Ectodermal cell (in vitro differentiated cells): ENCODE measurements at regions not wholly inside any gene's neighbourhood (a gene's known extent, or its start where the extent isn't known, plus 50 kb on each side); places are given as distances from the start of the nearest gene placed in this dataset.
"Not testable (repeated sequence)": the region's sequence is repeated elsewhere in the genome, so short reads cannot be mapped to it uniquely, and the experiment has no call there.

ENCODE experiments used
- H3K27ac ChIP-seq: 2 replicates; pipeline ENCODE4 v1.7.0; 2013; ENCODE audit warnings: mild to moderate bottlenecking, low read depth, low read length; ENCODE audit not compliant: insufficient read depth, poor library complexity, severe bottlenecking
- H3K27me3 ChIP-seq: 2 replicates; pipeline ENCODE4 v1.7.0; 2013; ENCODE audit warnings: mild to moderate bottlenecking, low read length; ENCODE audit not compliant: insufficient read depth, control insufficient read depth, poor library complexity, severe bottlenecking
- H3K36me3 ChIP-seq: one replicate; pipeline ENCODE4 v1.7.0; 2013; ENCODE audit warnings: low read length; ENCODE audit not compliant: control insufficient read depth, insufficient read depth
- H3K4me1 ChIP-seq: one replicate; pipeline ENCODE4 v1.7.0; 2013; ENCODE audit warnings: low read length; ENCODE audit not compliant: control insufficient read depth, insufficient read depth
- H3K4me3 ChIP-seq: 2 replicates; pipeline ENCODE4 v1.7.0; 2013; ENCODE audit warnings: low read depth, low read length, control low read depth; ENCODE audit not compliant: insufficient read depth
- H3K9me3 ChIP-seq: 2 replicates; pipeline ENCODE4 v1.7.0; 2013; ENCODE audit warnings: mild to moderate bottlenecking, low read length, moderate library complexity; ENCODE audit not compliant: control insufficient read depth
- WGBS, 2 experiments: methylation state at CpG; one replicate each; pipeline ENCODE4 v1.1.7; 2013; ENCODE audit warnings: missing lambda C conversion rate in 2 of 2; 5-methylcytosine and 5-hydroxymethylcytosine counted together

GRCh38 chr4:186954956-186955355, 231.3 kb upstream of the FAT1 start:
- no peaks in the 10 kb centered on the region for H3K9me3 ChIP-seq
- no peak overlapping the region for H3K4me3 ChIP-seq
- no peak overlapping the region for H3K27ac ChIP-seq
- no peaks in the 10 kb centered on the region for H3K36me3 ChIP-seq
- 94 to 95% methylated on average over 7 of the region's 7 CpGs for WGBS, 2 experiments
- no peaks in the 10 kb centered on the region for H3K27me3 ChIP-seq
- H3K4me1 ChIP-seq, result no peaks in the 10 kb centered on the region

- Histone ChIP-seq H3K9me3 (no peaks in the 10 kb centered on the region), H3K27me3 (no peaks in the 10 kb centered on the region), H3K36me3 (no peaks in the 10 kb centered on the region), H3K4me3 (no peak overlapping the region), H3K4me1 (no peaks in the 10 kb centered on the region), H3K27ac (no peak overlapping the region)
- 88 to 98% methylated on average over 2 to 3 of the region's 3 CpGs for WGBS, 2 experiments
These were observed 234.4 kb upstream of the FAT1 start for GRCh38 chr4:186957952-186958555.

- H3K4me3 ChIP-seq, result no peak overlapping the region
- H3K4me1 ChIP-seq, result no peaks in the 10 kb centered on the region
- H3K27me3 ChIP-seq, result no peaks in the 10 kb centered on the region
- 78 to 82% methylated on average over 9 of the region's 9 CpGs for WGBS, 2 experiments
- no peak overlapping the region for H3K27ac ChIP-seq
- H3K9me3 ChIP-seq, result no peaks in the 10 kb centered on the region
- no peaks in the 10 kb centered on the region for H3K36me3 ChIP-seq
These were observed 235.2 kb upstream of the FAT1 start for GRCh38 chr4:186958726-186959350.

- H3K27ac ChIP-seq, result no peak overlapping the region
- H3K4me3 ChIP-seq, result no peak overlapping the region
- H3K36me3 ChIP-seq, result no peaks in the 10 kb centered on the region
- H3K27me3 ChIP-seq, result no peaks in the 10 kb centered on the region
- peaks cover 7% of the 10 kb centered on the region for H3K4me1 ChIP-seq
- 79 to 82% methylated on average over 12 of the region's 12 CpGs for WGBS, 2 experiments
- H3K9me3 ChIP-seq, result no peaks in the 10 kb centered on the region
These were observed 256.5 kb upstream of the FAT1 start for GRCh38 chr4:186979961-186980745.

- H3K36me3 ChIP-seq, result no peaks in the 10 kb centered on the region
- no peak overlapping the region for H3K27ac ChIP-seq
- H3K4me3 ChIP-seq, result no peak overlapping the region
- 100% methylated on average over 1 of the region's 2 CpGs; no CpG with 5 or more reads in 1 of the 2 experiments for WGBS, 2 experiments
- no peaks in the 10 kb centered on the region for H3K9me3 ChIP-seq
- H3K27me3 ChIP-seq, result no peaks in the 10 kb centered on the region
- H3K4me1 ChIP-seq, result peaks cover 7% of the 10 kb centered on the region
These were observed 257.5 kb upstream of the FAT1 start for GRCh38 chr4:186981161-186981560.

- Histone ChIP-seq H3K4me3 (no peak overlapping the region), H3K27me3 (no peaks in the 10 kb centered on the region), H3K4me1 (peaks cover 7% of the 10 kb centered on the region), H3K9me3 (no peaks in the 10 kb centered on the region), H3K27ac (no peak overlapping the region), H3K36me3 (no peaks in the 10 kb centered on the region)
- 93 to 96% methylated on average over 7 of the region's 7 CpGs for WGBS, 2 experiments
These were observed 258.5 kb upstream of the FAT1 start for GRCh38 chr4:186982160-186982559.

- H3K36me3 ChIP-seq, result no peaks in the 10 kb centered on the region
- H3K4me1 ChIP-seq, result peaks cover 7% of the 10 kb centered on the region
- no peak overlapping the region for H3K27ac ChIP-seq
- no peaks in the 10 kb centered on the region for H3K9me3 ChIP-seq
- 80 to 82% methylated on average over 7 of the region's 7 CpGs for WGBS, 2 experiments
- H3K27me3 ChIP-seq, result no peaks in the 10 kb centered on the region
- no peak overlapping the region for H3K4me3 ChIP-seq
These were observed 260.5 kb upstream of the FAT1 start for GRCh38 chr4:186984105-186984644.

- no peaks in the 10 kb centered on the region for H3K4me1 ChIP-seq
- H3K27me3 ChIP-seq, result no peaks in the 10 kb centered on the region
- no peaks in the 10 kb centered on the region for H3K36me3 ChIP-seq
- no peak overlapping the region for H3K4me3 ChIP-seq
- H3K27ac ChIP-seq, result no peak overlapping the region
- WGBS, 2 experiments, result 88 to 100% methylated on average over 1 to 3 of the region's 3 CpGs
- no peaks in the 10 kb centered on the region for H3K9me3 ChIP-seq
These were observed 276.0 kb upstream of the FAT1 start for GRCh38 chr4:186999686-187000085.

- H3K4me1 ChIP-seq, result no peaks in the 10 kb centered on the region
- H3K27ac ChIP-seq, result no peak overlapping the region
- no peaks in the 10 kb centered on the region for H3K36me3 ChIP-seq
- no peak overlapping the region for H3K4me3 ChIP-seq
- H3K27me3 ChIP-seq, result no peaks in the 10 kb centered on the region
- no peaks in the 10 kb centered on the region for H3K9me3 ChIP-seq
- WGBS, 2 experiments, result 90 to 96% methylated on average over 2 of the region's 2 CpGs
These were observed 276.6 kb upstream of the FAT1 start for GRCh38 chr4:187000281-187000680.

- not testable (repeated sequence) for H3K27me3 ChIP-seq
- WGBS, 2 experiments, result 91 to 95% methylated on average over 6 of the region's 6 CpGs
These were observed 278.5 kb upstream of the FAT1 start for GRCh38 chr4:187002133-187002532.

More at GRCh38 chr4:187002133-187002532, 278.5 kb upstream of the FAT1 start:
- H3K27ac ChIP-seq, H3K4me3 ChIP-seq, H3K9me3 ChIP-seq, H3K4me1 ChIP-seq, H3K36me3 ChIP-seq: not testable (repeated sequence)
